Right atrium auricular region (tissue), 2 donors: ENCODE measurements at regions not wholly inside any gene's neighbourhood (a gene's known extent, or its start where the extent isn't known, plus 50 kb on each side); places are given as distances from the start of the nearest gene placed in this dataset.

Source experiments
- DNase-seq: peaks from one replicate; pipeline ENCODE4 v3.0.0-alpha.2; 2019; ENCODE audit warnings: low spot score
- H3K27ac ChIP-seq, 2 donors: fragments of 200-600 bp; sonication (generic); 1 replicate in 1 of 2; 2 replicates in 1 of 2; pipeline ENCODE4 v1.5.1; 2016 to 2019
- H3K27me3 ChIP-seq, 2 donors: fragments of 200-600 bp; sonication (generic); one replicate each; pipeline versions ENCODE4 v1.5.1 to v1.6.0; 2017 to 2019
- H3K36me3 ChIP-seq: fragments of 200-600 bp; sonication (generic); one replicate; pipeline ENCODE4 v1.5.1; 2016
- H3K4me1 ChIP-seq, 2 donors: fragments of 200-600 bp; sonication (generic); one replicate each; pipeline versions ENCODE4 v1.5.1 to v1.6.0; 2017 to 2019
- H3K4me3 ChIP-seq, 2 donors: fragments of 200-600 bp; sonication (generic); 1 replicate in 1 of 2; 2 replicates in 1 of 2; pipeline ENCODE4 v1.5.1; 2017 to 2019; ENCODE audit warnings: mild to moderate bottlenecking in 1 of 2, moderate library complexity in 1 of 2
- H3K9me3 ChIP-seq, 2 donors: fragments of 200-600 bp; sonication (generic); one replicate each; pipeline ENCODE4 v1.5.1; 2019
- TF ChIP-seq, protein P1 (sequence below), 2 donors: fragments of 200-600 bp; sonication (generic); IDR thresholded peaks; one replicate each; pipeline ENCODE4 v1.5.1; 2019; ENCODE audit warnings: antibody characterized with exemption in 2 of 2

DNA sequence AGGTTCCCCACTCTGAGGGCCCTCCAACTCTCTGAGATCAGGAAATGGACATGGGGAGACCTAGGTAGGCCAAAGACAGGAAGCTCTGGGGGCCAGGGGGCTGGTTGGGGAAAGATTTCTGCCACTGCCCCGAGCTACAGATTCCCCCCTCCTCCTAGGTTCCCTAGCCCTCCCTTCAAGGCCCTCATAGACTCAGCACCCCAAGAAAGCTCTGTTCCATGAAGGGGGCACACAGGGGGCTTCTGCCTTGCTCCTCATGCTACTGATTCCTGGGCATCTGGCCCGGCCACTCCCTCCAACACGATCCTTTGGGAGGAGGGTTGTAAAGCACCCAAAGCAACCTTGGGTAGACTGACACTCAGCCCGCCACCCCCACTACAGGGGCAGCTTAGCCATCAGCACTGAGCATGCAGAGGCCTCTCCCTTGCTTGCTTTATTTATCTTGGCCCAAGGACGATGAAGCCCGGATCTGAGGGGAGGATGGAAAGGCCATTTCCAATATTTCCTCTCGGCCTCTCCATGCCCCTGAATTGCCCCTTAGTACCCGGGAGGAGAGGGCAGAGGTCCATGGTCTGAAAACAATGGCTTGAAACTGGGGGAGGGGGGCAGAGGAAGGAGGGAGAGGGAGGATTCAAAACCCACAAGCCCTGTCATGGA, 146.7 kb downstream of the PJA1 start:
- no peak overlapping the region for H3K27ac ChIP-seq
- H3K4me1 ChIP-seq, result peaks cover 0 to 36% of the 10 kb centered on the region in 2 donors
- no peaks in the 10 kb centered on the region for H3K27me3 ChIP-seq
- no peaks in the 10 kb centered on the region for H3K9me3 ChIP-seq
- TF ChIP-seq, protein P1, sequence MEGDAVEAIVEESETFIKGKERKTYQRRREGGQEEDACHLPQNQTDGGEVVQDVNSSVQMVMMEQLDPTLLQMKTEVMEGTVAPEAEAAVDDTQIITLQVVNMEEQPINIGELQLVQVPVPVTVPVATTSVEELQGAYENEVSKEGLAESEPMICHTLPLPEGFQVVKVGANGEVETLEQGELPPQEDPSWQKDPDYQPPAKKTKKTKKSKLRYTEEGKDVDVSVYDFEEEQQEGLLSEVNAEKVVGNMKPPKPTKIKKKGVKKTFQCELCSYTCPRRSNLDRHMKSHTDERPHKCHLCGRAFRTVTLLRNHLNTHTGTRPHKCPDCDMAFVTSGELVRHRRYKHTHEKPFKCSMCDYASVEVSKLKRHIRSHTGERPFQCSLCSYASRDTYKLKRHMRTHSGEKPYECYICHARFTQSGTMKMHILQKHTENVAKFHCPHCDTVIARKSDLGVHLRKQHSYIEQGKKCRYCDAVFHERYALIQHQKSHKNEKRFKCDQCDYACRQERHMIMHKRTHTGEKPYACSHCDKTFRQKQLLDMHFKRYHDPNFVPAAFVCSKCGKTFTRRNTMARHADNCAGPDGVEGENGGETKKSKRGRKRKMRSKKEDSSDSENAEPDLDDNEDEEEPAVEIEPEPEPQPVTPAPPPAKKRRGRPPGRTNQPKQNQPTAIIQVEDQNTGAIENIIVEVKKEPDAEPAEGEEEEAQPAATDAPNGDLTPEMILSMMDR (IDR thresholded peaks at IDR 0.05), result no peak
- H3K36me3 ChIP-seq, result no peaks in the 10 kb centered on the region
- H3K4me3 ChIP-seq, result no peak overlapping the region
- no peak for DNase-seq

DNA sequence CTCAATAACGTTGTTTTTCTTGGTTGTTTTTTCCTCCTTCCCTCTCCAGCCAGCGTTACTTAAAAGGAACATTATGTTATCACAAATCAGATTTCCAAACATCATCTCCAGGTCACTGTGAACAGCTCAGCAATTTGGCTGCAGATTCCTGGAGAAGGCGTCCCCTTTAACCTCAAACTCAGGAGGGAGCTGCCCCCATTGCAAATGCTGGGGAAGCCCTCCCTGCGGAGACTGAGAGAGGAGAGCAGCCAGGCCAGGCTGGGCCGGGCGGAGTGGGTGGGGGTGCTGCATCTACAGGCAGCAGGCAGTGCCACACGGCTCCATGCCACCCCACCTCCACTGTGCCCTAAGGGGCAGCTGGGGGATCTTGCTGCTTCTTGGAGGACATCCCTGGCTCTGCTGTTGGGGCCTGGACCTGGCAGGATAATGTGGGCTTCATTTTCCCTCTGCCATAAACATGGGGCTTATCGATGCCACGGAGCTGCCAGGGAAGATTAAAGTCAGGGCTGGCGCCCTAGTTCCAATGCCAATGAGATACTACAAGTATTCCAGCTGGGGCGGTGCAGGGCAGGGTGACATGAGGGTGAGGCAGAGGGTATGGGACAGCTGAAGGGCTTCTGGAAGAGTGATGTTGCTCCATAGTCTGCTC, 148.8 kb downstream of the PJA1 start:
- peak; percentile 52 for DNase-seq
- H3K27ac ChIP-seq, result no peak overlapping the region
- H3K9me3 ChIP-seq, result no peaks in the 10 kb centered on the region
- peaks cover 0 to 36% of the 10 kb centered on the region in 2 donors for H3K4me1 ChIP-seq
- no peaks in the 10 kb centered on the region for H3K36me3 ChIP-seq
- TF ChIP-seq, protein P1 (IDR thresholded peaks at IDR 0.05), result no peak
- no peaks in the 10 kb centered on the region for H3K27me3 ChIP-seq
- H3K4me3 ChIP-seq, result no peak overlapping the region

- no peaks in the 10 kb centered on the region for H3K27me3 ChIP-seq
- DNase-seq, result peak; percentile 44
- no peaks in the 10 kb centered on the region for H3K36me3 ChIP-seq
- H3K4me3 ChIP-seq, result no peak overlapping the region
- H3K4me1 ChIP-seq, result peaks cover 0 to 36% of the 10 kb centered on the region in 2 donors
- no peaks in the 10 kb centered on the region for H3K9me3 ChIP-seq
- no peak overlapping the region for H3K27ac ChIP-seq
- TF ChIP-seq, protein P1 (IDR thresholded peaks at IDR 0.05), result no peak
Observed at GRCh38 chrX:69015564-69016292, 149.5 kb downstream of the PJA1 start.

DNA sequence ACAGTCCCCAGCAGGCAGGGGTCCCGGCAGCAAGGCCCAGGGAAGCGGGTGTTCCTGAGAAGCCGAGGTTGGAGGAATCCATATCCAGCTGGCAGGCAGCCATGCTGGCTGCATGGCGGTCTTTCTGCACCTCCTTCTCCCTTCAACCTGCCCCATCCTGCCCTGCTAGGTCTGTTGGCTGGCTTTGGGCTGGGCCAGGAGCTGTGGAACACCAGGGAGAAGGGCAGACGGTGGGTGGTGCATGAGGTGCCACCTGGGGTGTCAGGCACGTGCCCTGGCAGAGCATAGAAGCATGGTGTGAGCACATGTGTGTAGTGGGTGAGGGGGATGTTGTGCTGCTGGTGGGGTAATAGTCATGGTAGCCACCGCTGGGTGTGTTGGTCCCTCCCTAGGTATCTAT, 150.1 kb downstream of the PJA1 start:
- no peaks in the 10 kb centered on the region for H3K36me3 ChIP-seq
- no peaks in the 10 kb centered on the region for H3K27me3 ChIP-seq
- H3K4me1 ChIP-seq, result peaks cover 0 to 36% of the 10 kb centered on the region in 2 donors
- DNase-seq, result peak; percentile 52
- TF ChIP-seq, protein P1 (IDR thresholded peaks at IDR 0.05), result no peak
- no peak overlapping the region for H3K27ac ChIP-seq
- H3K4me3 ChIP-seq, result no peak overlapping the region
- no peaks in the 10 kb centered on the region for H3K9me3 ChIP-seq

DNA sequence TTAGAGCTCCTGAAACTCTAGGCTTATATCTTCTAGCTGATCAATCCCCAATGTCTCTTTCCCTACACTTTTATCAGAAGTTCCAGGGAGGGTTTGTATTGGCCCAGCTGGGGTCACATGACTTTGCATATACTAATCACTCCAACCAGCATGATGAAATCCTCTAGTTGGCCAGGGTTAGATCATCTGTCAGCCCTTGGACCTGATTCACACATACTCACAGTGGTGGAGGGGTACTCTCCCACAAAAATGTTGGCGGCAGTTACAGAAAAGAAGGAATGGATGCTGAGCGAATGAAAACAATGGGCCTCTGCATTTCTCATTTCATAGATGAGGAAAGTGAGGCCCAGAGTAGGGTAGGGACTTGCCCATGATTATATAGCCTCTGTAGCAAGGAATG, 151.1 kb downstream of the PJA1 start:
- H3K4me1 ChIP-seq, result peaks cover 0 to 31% of the 10 kb centered on the region in 2 donors
- TF ChIP-seq, protein P1 (IDR thresholded peaks at IDR 0.05), result no peak
- no peaks in the 10 kb centered on the region for H3K27me3 ChIP-seq
- no peaks in the 10 kb centered on the region for H3K36me3 ChIP-seq
- no peaks in the 10 kb centered on the region for H3K9me3 ChIP-seq
- peak; percentile 30 for DNase-seq
- no peak overlapping the region for H3K4me3 ChIP-seq
- no peak overlapping the region for H3K27ac ChIP-seq
